Activated naive CD8-positive, alpha-beta T cell treated with anti-CD3 and anti-CD28 coated beads for 36 hours (primary cell): ENCODE measurements at regions not wholly inside any gene's neighbourhood (a gene's known extent, or its start where the extent isn't known, plus 50 kb on each side); places are given as distances from the start of the nearest gene placed in this dataset.

ENCODE experiments used
- DNase-seq: peaks from one replicate; pipeline ENCODE4 v3.0.0; 2021
- H3K27ac Mint-ChIP-seq: one replicate; pipeline ENCODE4 v1.8.0; 2022; ENCODE audit warnings: mild to moderate bottlenecking, moderate library complexity, mixed read lengths
- H3K27me3 Mint-ChIP-seq: one replicate; pipeline ENCODE4 v1.8.0; 2022; ENCODE audit warnings: mild to moderate bottlenecking, mixed read lengths
- H3K36me3 Mint-ChIP-seq: one replicate; pipeline ENCODE4 v1.8.0; 2021; ENCODE audit warnings: mild to moderate bottlenecking, mixed read lengths
- H3K4me1 Mint-ChIP-seq: one replicate; pipeline ENCODE4 v1.8.0; 2021; ENCODE audit warnings: mixed read lengths
- H3K4me3 Mint-ChIP-seq: one replicate; pipeline ENCODE4 v1.8.0; 2022; ENCODE audit warnings: mild to moderate bottlenecking, moderate library complexity, mixed read lengths
- H3K9me3 Mint-ChIP-seq: one replicate; pipeline ENCODE4 v1.8.0; 2022; ENCODE audit warnings: mixed read lengths

GRCh38 chr17:31588034-31588433 lies 196.6 kb downstream of the RAB11FIP4 start:
- no peak for DNase-seq
- Mint-ChIP-seq H3K36me3 (no peaks in the 10 kb centered on the region), H3K9me3 (no peaks in the 10 kb centered on the region), H3K4me3 (no peak overlapping the region), H3K27me3 (no peaks in the 10 kb centered on the region), H3K4me1 (no peaks in the 10 kb centered on the region), H3K27ac (no peak overlapping the region)
